ENCODE measurements at regions not wholly inside any gene's neighbourhood (a gene's known extent, or its start where the extent isn't known, plus 50 kb on each side); places are given as distances from the start of the nearest gene placed in this dataset.

- TF ChIP-seq CTCF (IDR thresholded peaks at IDR 0.05; ENCODE audit: poor library complexity), result no peak
- no peak for TF ChIP-seq EZH2 (IDR thresholded peaks at IDR 0.05; ENCODE audit: borderline replicate concordance)
Observed at GRCh38 chr12:42730291-42730690, 140.7 kb upstream of the PRICKLE1 start.
